HL-60/S4 treated with retinoic acid at 250 ng/mL for 4 days and 3 days (cell line): ENCODE measurements at regions not wholly inside any gene's neighbourhood (a gene's known extent, or its start where the extent isn't known, plus 50 kb on each side); places are given as distances from the start of the nearest gene placed in this dataset.
"Not testable (repeated sequence)": the region's sequence is repeated elsewhere in the genome, so short reads cannot be mapped to it uniquely, and the experiment has no call there.

Experiments used
- in situ Hi-C: fragments of 300-500 bp; cut with MboI; formaldehyde crosslinking; loops from 2 replicates; pipeline ENCODE4 v1.7.0; 2022; ENCODE audit warnings: low sequenced_read_pairs

- in situ Hi-C loops = not testable (repeated sequence)
Measured at GRCh38 chr5:100398815-100399214, 136.4 kb upstream of the FAM174A start.

GRCh38 chr5:100379254-100379858 lies 155.8 kb upstream of the FAM174A start:
- in situ Hi-C loops = not testable (repeated sequence)

GRCh38 chr5:100364757-100365478 lies 170.3 kb upstream of the FAM174A start:
- in situ Hi-C loops = not testable (repeated sequence)

- in situ Hi-C loops = not testable (repeated sequence)
Measured at GRCh38 chr5:100364343-100364742, 170.8 kb upstream of the FAM174A start.

DNA sequence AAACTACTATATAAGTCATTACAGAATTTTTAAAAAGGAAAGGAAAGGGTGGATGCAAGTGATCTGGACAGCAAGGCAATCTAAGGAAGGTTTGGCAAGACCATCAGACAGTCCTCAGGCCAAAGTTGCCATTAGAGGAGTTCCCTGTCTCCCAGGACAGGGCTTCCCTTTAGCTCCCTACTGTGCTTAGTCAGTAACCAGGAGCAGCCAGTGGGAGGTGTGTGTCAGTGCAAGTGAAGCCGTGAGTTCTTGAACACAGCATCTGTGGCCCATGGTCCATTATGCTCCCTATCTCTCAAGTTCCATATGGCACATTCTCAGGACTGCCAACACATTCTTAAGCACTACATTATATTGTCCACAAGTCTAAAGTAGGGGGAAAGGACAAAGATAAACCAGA lies 175.2 kb upstream of the FAM174A start:
- in situ Hi-C loops = not testable (repeated sequence)

- in situ Hi-C loops = not testable (repeated sequence)
Measured at GRCh38 chr5:100346269-100346668, 188.9 kb upstream of the FAM174A start.

DNA sequence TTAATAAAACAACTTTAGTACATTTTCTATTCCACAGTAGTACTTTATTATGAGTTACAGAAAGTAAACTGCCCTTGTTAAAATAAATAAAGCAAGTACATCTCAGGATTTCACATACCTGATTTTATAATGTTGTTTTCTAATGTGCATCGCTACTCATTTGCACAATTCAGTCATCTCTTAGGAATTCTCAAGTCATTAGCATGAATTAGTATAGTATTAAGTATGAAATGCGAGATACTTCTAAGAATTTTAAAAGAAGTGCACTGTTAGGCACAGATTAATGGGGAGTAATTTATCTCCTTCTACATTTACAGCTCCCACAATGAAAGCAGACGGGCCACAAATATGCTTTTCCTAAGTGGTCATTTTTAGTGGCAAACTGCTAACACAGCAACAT lies 193.7 kb upstream of the FAM174A start:
- in situ Hi-C loops = not testable (repeated sequence)

DNA sequence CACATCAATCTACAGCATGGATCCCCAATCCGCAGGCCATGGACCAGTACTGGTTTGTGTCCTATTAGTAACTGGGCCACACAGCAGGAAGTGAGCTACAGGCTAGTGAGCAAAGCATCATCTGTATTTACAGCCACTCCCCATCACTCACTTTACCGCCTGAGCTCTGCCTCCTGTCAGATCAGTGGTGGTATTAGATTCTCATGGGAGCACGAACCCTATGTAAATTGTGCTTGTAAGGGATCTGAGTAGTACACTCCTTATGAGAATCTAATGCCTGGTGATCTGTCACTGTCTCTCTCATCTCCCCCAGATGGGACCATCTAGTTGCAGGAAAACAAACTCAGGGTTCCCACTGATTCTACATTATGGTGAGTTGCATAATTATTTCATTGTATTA lies 212.7 kb upstream of the FAM174A start:
- in situ Hi-C loops = no loop called here

DNA sequence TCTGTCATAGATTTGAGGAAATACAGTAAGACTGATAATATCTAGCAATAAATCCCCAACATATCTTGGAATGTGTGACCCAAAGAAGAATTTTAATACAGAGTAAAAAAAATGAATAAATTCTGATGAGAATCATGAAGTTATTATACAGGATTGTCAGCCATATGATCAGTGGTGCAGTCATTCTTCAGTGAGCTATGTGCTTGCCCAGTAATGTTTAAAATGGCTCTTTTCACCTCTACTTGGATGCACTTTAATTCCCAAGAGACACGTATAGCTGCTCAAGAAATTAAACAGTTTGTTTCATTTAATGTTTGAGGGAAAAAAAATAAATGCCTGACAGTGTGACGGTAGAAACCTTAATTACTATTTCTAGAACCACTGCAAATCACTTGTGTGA lies 215.3 kb upstream of the FAM174A start:
- in situ Hi-C loops = no loop called here

- in situ Hi-C loops = no loop called here
Measured at GRCh38 chr5:100313657-100314056, 221.5 kb upstream of the FAM174A start.

- in situ Hi-C loops = no loop called here
Measured at GRCh38 chr5:100311806-100312205, 223.4 kb upstream of the FAM174A start.

DNA sequence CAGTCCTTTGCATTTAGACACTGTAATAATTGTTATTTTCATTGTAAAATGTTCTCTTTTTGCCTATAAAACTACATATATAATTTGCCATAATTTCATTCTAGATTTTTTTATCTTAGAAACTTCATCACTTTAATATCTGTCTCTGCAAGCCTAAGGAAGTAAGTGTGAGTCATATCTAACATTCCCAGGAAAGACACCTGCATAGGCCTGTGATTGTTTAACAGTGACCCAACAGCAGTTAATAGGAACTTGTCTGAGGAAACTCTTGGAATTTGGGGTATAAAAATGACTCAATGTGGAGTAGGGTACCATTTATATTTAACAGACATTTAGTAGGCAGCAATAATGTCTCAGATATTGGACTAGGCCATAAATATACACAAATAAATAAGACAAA lies 229.2 kb upstream of the FAM174A start:
- in situ Hi-C loops = no loop called here

DNA sequence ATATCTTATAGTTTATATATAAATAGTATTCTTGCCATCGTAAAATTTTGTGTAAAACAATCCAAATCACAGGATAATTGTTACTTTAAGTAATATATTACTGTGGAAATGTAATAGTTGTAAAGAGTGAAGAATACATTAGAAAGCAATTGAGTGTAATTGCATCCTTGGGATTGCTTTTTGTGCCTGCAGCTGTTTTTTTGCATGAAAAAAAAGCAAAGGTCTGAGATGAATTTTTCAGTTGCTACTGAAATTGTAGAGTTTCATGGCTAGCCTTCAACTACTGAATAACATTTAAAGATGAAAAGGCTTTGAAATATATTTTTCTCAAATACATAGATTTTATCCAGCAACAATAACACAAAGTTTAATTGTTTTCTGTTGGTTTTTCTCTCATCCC lies 232.0 kb upstream of the FAM174A start:
- in situ Hi-C loops = no loop called here

DNA sequence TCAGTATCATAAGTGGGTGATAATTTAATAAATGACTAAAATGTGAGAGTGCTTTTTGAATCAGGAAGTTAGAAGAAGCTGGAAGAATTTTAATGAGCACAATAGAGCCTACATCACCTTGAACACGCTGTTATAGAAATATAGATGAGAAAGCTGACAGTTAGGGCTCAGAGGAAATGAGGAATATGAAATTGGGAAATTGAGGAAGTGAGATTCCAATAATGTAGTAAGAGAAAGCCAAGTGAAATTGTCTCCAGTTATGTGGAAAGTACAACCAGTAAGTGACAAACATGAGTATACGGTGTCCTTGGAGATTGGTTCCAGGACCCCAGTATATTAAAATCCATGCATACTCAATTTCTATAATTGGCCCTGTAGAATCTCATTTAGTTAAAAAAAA lies 235.9 kb upstream of the FAM174A start:
- in situ Hi-C loops = no loop called here

GRCh38 chr5:100276071-100276470 lies 259.1 kb upstream of the FAM174A start:
- in situ Hi-C loops = no loop called here

DNA sequence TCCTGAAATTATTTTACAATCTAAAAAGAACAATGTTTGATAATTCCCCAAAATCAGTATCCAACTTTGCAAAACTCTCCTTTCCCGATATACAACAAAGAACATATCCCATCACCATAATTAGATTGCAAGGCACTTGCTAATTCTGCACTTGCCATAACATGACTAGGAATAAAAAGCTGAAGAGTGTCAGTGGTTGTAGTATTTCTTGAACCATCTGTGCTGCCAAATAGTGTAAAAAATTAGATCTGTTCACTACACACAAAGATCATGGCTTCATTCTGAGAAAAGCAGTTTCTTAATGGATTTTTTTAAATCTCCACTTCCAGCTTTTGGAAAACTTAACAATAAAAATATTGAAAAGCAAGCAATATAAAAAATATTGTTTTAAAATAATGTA lies 259.5 kb upstream of the FAM174A start:
- in situ Hi-C loops = no loop called here

DNA sequence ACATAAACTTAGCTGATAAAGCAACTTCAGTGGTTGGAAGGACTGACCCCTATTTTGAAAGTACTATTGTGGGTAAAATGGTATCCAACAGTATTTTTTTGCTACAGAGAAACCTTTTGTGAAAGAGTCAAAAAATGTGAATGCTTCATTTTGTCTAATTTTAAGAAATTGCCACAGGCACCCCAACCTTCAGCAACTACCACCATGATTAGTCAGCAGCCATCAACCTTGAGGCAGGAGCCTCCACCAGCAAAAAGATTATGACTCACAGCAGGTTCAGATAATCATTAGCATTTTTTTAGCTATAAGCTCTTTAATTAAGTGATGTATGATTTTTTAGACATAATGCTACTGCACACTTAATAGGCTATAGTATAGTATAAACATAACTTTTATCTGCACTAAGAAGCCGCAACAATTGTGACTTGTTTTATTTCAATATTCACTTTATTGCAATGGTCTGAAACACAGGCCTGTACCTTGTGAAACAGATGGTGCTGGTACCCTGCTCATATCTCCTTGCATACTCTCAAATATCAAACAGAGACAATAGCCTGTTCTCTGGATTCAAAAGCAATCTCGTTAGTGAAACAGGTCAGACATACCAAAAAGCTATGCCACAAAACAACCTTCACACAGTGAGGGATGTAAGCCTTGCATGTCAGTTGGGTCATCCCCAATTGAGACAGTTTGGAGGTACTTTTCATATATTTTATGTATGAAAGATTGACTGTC lies 261.2 kb upstream of the FAM174A start:
- in situ Hi-C loops = no loop called here

- in situ Hi-C loops = no loop called here
Measured at GRCh38 chr5:100270023-100270771, 265.0 kb upstream of the FAM174A start.

DNA sequence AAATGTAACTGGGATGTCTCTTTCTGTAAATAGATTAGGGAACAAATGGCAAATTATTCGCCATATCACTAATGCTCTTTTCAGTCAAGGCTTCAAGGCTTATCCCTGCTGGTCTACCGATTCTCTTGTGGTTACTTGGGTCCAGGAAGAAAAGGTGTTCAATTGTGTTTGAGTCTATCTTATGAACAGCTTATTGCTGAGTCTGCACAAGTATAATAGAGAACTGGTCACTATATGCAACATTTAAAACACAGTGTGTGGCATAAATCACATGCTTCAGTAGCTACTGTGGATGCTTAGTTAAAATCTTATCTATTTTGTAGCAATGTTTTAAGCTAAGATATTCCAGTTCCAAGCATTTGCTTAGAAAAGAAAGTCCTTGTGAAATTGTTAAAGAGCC lies 274.2 kb upstream of the FAM174A start:
- in situ Hi-C loops = no loop called here

GRCh38 chr5:100252944-100253343 lies 282.2 kb upstream of the FAM174A start:
- in situ Hi-C loops = no loop called here

GRCh38 chr5:100252037-100252436 lies 283.1 kb upstream of the FAM174A start:
- in situ Hi-C loops = no loop called here
